H1 (cell line): ENCODE measurements at regions not wholly inside any gene's neighbourhood (a gene's known extent, or its start where the extent isn't known, plus 50 kb on each side); places are given as distances from the start of the nearest gene placed in this dataset.
"Not testable (repeated sequence)": the region's sequence is repeated elsewhere in the genome, so short reads cannot be mapped to it uniquely, and the experiment has no call there.

Experiments
- CTCF ChIA-PET: fragments of 300-600 bp; sonication (Branson Sonifier 250); formaldehyde crosslinking; loops from one replicate; lab custom pipeline; 2021; ENCODE audit not compliant: partially characterized antibody; lab: Charles Lee
- POLR2A ChIA-PET: fragments of 300-600 bp; sonication (Branson Sonifier 250); formaldehyde crosslinking; loops from one replicate; lab custom pipeline; 2021; ENCODE audit warnings: inconsistent platforms; ENCODE audit not compliant: partially characterized antibody; lab: Charles Lee
- DNase-seq, 2 experiments: peaks; one replicate each; pipeline versions ENCODE4 v3.0.0 to v3.0.0-alpha.2; 2010 to 2022; ENCODE audit warnings: low spot score in 2 of 2, low read depth in 1 of 2, mixed read lengths in 1 of 2
- FAIRE-seq: peaks from 2 replicates; lab custom pipeline; 2011; peaks lifted over from hg19 to GRCh38; lab: Jason Lieb, UNC
- H2AFZ ChIP-seq: 2 replicates; pipeline ENCODE4 v1.8.1; 2012; ENCODE audit warnings: low read length, inconsistent platforms
- H2AK5ac ChIP-seq: 2 replicates; pipeline ENCODE4 v1.6.1; 2013; ENCODE audit warnings: low read depth, low read length
- H2BK120ac ChIP-seq: replicated peaks from 2 replicates; pipeline ENCODE3; 2013; ENCODE audit warnings: low read depth, low read length, inconsistent platforms
- H2BK12ac ChIP-seq: 2 replicates; pipeline ENCODE4 v1.6.1; 2013; ENCODE audit warnings: low read depth, low read length
- H2BK15ac ChIP-seq: 2 replicates; pipeline ENCODE4 v1.6.1; 2013; ENCODE audit warnings: low read length
- H2BK20ac ChIP-seq: 2 replicates; pipeline ENCODE4 v1.6.1; 2013; ENCODE audit warnings: low read length
- H2BK5ac ChIP-seq: 2 replicates; pipeline ENCODE4 v1.6.1; 2013; ENCODE audit warnings: low read depth, low read length
- H3K14ac ChIP-seq: 2 replicates; pipeline ENCODE4 v1.6.1; 2013; ENCODE audit warnings: inconsistent platforms; ENCODE audit not compliant: insufficient read length
- H3K18ac ChIP-seq: 2 replicates; pipeline ENCODE4 v1.6.1; 2013; ENCODE audit warnings: low read length; ENCODE audit errors: extremely low read depth
- H3K23ac ChIP-seq: 2 replicates; pipeline ENCODE4 v1.6.1; 2013; ENCODE audit warnings: inconsistent platforms; ENCODE audit not compliant: insufficient read length
- H3K23me2 ChIP-seq: 2 replicates; pipeline ENCODE4 v1.6.1; 2013; ENCODE audit warnings: low read depth, low read length
- H3K27ac ChIP-seq: 2 replicates; pipeline ENCODE4 v1.6.1; 2011; ENCODE audit warnings: low read depth, low read length, inconsistent platforms
- H3K27me3 ChIP-seq, 4 experiments: replicated peaks in 1 of 4; 1 replicate in 1 of 4; 2 replicates in 3 of 4; pipeline versions ENCODE4 v1.6.1 to v1.8.1; 2011 to 2013; ENCODE audit warnings: low read length in 3 of 4, mild to moderate bottlenecking in 3 of 4, inconsistent platforms in 2 of 4, mixed read lengths in 2 of 4, moderate library complexity in 1 of 4; ENCODE audit not compliant: control insufficient read depth in 3 of 4, insufficient read depth in 3 of 4; ENCODE audit errors: extremely low read depth in 1 of 4
- H3K36me3 ChIP-seq, 4 experiments: 2 replicates each; pipeline versions ENCODE4 v1.6.1 to v1.8.1; 2011 to 2013; ENCODE audit warnings: mild to moderate bottlenecking in 4 of 4, low read length in 3 of 4, moderate library complexity in 2 of 4, control low read depth in 1 of 4, inconsistent platforms in 1 of 4; ENCODE audit not compliant: insufficient read depth in 4 of 4, control insufficient read depth in 2 of 4
- H3K4ac ChIP-seq: replicated peaks from 2 replicates; pipeline ENCODE3; 2013; ENCODE audit warnings: low read length, low read depth, mixed read lengths, inconsistent platforms; ENCODE audit not compliant: insufficient read length
- H3K4me1 ChIP-seq, 4 experiments: replicated peaks in 1 of 4; 1 replicate in 1 of 4; 2 replicates in 3 of 4; pipeline versions ENCODE4 v1.6.1 to v1.8.1; 2011 to 2013; ENCODE audit warnings: low read length in 3 of 4, inconsistent platforms in 2 of 4, mixed read lengths in 1 of 4; ENCODE audit not compliant: insufficient read depth in 4 of 4, control insufficient read depth in 3 of 4
- H3K4me2 ChIP-seq, 2 experiments: 2 replicates each; pipeline versions ENCODE4 v1.6.1 to v1.8.1; 2011 to 2013; ENCODE audit warnings: low read depth in 2 of 2, low read length in 2 of 2, control low read depth in 1 of 2, inconsistent platforms in 1 of 2, mild to moderate bottlenecking in 1 of 2; ENCODE audit not compliant: insufficient read depth in 1 of 2
- H3K4me3 ChIP-seq, 4 experiments: fragments of 200-600, 300-600 bp in 1 of 4; sonication (generic), shearing (Covaris generic), sonication (Bioruptor Twin) in 1 of 4; 2 replicates each; pipeline versions ENCODE4 v1.5.1 to v1.8.1; 2011 to 2016; ENCODE audit warnings: low read length in 4 of 4, low read depth in 3 of 4, control low read depth in 2 of 4, inconsistent platforms in 2 of 4, mild to moderate bottlenecking in 2 of 4, mixed read lengths in 1 of 4, moderate library complexity in 1 of 4; ENCODE audit not compliant: insufficient read depth in 2 of 4; ENCODE audit errors: extremely low read depth in 1 of 4
- H3K56ac ChIP-seq: replicated peaks from 2 replicates; pipeline ENCODE3; 2013; ENCODE audit warnings: low read depth, mild to moderate bottlenecking, mixed read lengths, low read length, inconsistent platforms; ENCODE audit not compliant: insufficient read length
- H3K79me1 ChIP-seq: 2 replicates; pipeline ENCODE4 v1.6.1; 2013; ENCODE audit warnings: low read depth, low read length, control low read depth
- H3K79me2 ChIP-seq, 2 experiments: 2 replicates each; pipeline versions ENCODE4 v1.6.1 to v1.8.1; 2012 to 2013; ENCODE audit warnings: low read length in 2 of 2, mild to moderate bottlenecking in 2 of 2, inconsistent platforms in 1 of 2; ENCODE audit not compliant: insufficient read depth in 2 of 2, control insufficient read depth in 1 of 2
- H3K9ac ChIP-seq, 4 experiments: replicated peaks in 1 of 4; 1 replicate in 1 of 4; 2 replicates in 3 of 4; pipeline versions ENCODE4 v1.6.1 to v1.8.1; 2011 to 2013; ENCODE audit warnings: low read depth in 3 of 4, low read length in 3 of 4, control low read depth in 2 of 4, mild to moderate bottlenecking in 2 of 4, moderate library complexity in 2 of 4, inconsistent platforms in 1 of 4; ENCODE audit errors: extremely low read depth in 1 of 4
- H3K9me3 ChIP-seq, 2 experiments: 2 replicates each; pipeline versions ENCODE4 v1.6.1 to v1.8.1; 2012 to 2013; ENCODE audit warnings: mild to moderate bottlenecking in 2 of 2, moderate library complexity in 2 of 2, control low read depth in 1 of 2, inconsistent platforms in 1 of 2, low read depth in 1 of 2, low read length in 1 of 2, mixed read lengths in 1 of 2; ENCODE audit not compliant: insufficient read depth in 2 of 2
- H4K20me1 ChIP-seq, 2 experiments: replicated peaks in 1 of 2; 2 replicates each; pipeline versions ENCODE3 to v1.8.1; 2011 to 2013; ENCODE audit warnings: inconsistent platforms in 2 of 2, low read length in 2 of 2, mild to moderate bottlenecking in 1 of 2; ENCODE audit not compliant: insufficient read depth in 2 of 2, control insufficient read depth in 1 of 2
- H4K5ac ChIP-seq: 2 replicates; pipeline ENCODE4 v1.6.1; 2013; ENCODE audit warnings: low read length, low read depth, mixed read lengths, inconsistent platforms; ENCODE audit not compliant: insufficient read length
- H4K8ac ChIP-seq: 2 replicates; pipeline ENCODE4 v1.8.0; 2013; ENCODE audit warnings: mild to moderate bottlenecking, moderate library complexity, low read length, inconsistent platforms; ENCODE audit not compliant: insufficient read depth; ENCODE audit errors: extremely low read depth
- H4K91ac ChIP-seq: replicated peaks from 2 replicates; pipeline ENCODE3; 2013; ENCODE audit warnings: low read length, mixed read lengths, inconsistent platforms; ENCODE audit not compliant: insufficient read length
- WGBS, 2 experiments: shearing (Covaris generic) in 1 of 2; methylation state at CpG; one replicate each; pipeline versions ENCODE4 v1.1.6 to v1.1.7; 2013 to 2015; ENCODE audit warnings: low lambda C conversion rate in 2 of 2, mixed read lengths in 2 of 2, inconsistent platforms in 1 of 2, low coverage in 1 of 2, missing lambda C conversion rate in 1 of 2; ENCODE audit not compliant: insufficient replicate concordance in 2 of 2, insufficient coverage in 1 of 2, insufficient read length in 1 of 2; ENCODE audit errors: extremely low coverage in 1 of 2, missing lambda C conversion rate in 1 of 2; 5-methylcytosine and 5-hydroxymethylcytosine counted together

DNA sequence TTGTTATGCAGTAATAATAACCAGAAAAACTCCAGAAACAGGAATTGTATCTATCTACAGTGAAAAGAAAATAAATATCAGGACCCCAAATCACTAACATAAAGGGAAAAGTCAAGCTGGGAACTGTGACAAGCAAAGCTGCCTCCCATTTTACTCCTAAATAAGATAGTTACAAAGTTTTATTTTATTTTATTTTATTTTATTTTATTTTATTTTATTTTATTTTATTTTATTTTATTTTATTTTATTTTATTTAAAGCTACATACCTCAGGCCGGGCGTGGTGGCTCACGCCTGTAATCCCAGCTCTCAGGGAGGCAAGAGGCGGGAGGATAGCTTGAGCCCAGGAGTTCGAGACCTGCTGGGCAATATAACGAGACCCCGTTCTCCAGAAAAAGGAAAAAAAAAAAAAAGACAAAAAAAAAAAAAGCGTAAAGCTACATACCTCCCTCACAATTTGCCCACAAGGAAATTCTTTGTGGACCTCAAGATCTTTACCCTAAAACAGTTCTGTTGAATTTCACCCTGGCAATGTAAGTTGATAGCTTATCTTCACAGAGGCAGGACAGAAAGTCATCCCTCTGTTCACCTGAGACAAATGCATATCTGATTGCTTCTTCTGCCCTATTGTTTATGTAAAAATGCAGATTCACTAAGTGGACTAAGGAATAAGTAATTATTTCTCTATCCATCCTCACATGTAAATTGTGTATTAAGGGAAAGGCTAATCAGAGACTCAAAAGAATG lies 115.3 kb downstream of the OR2B2 start:
- H3K4me1 ChIP-seq, H3K79me1 ChIP-seq, H3K9me3 ChIP-seq, H4K20me1 ChIP-seq, H4K5ac ChIP-seq, H3K9ac ChIP-seq, H3K14ac ChIP-seq, H4K91ac ChIP-seq, DNase-seq, H2BK120ac ChIP-seq, H2AFZ ChIP-seq, H3K23me2 ChIP-seq, H2AK5ac ChIP-seq, H3K27me3 ChIP-seq, H2BK15ac ChIP-seq, H3K79me2 ChIP-seq, H3K56ac ChIP-seq, H4K8ac ChIP-seq, H3K18ac ChIP-seq, FAIRE-seq, H2BK20ac ChIP-seq, H3K4ac ChIP-seq, H3K36me3 ChIP-seq, H3K27ac ChIP-seq, H2BK5ac ChIP-seq, H3K23ac ChIP-seq, H3K4me3 ChIP-seq: not testable (repeated sequence)
- peak overlapping the region in 1 of 2 experiments; percentile 36; a peak in 2 of 4 replicates for H3K4me2 ChIP-seq
- peak overlapping the region; percentile 89; the same call in 1 of the 2 replicates for H2BK12ac ChIP-seq
- WGBS, 2 experiments, result 84% methylated on average over 6 of the region's 8 CpGs; no CpG with 5 or more reads in 1 of the 2 experiments
- POLR2A ChIA-PET, result interaction anchor here (0.7 to 4.9 kb wide), 11 partner anchors 18 to 1642 kb away, joined by 3 to 23 read pairs (median 5); a partner anchor contains a TSS
- CTCF ChIA-PET, result interaction anchor here (0.6 to 3.7 kb wide), 29 partner anchors 10 to 646 kb away, joined by 3 to 30 read pairs (median 4); a partner anchor contains a TSS
